ENCODE measurements at regions not wholly inside any gene's neighbourhood (a gene's known extent, or its start where the extent isn't known, plus 50 kb on each side); places are given as distances from the start of the nearest gene placed in this dataset.
"Not testable (repeated sequence)": the region's sequence is repeated elsewhere in the genome, so short reads cannot be mapped to it uniquely, and the experiment has no call there.

- DNase-seq, result not testable (repeated sequence)
Measured at GRCh38 chr16:22656573-22656972, 145.9 kb downstream of the NPIPB5 start.

GRCh38 chr16:22659933-22660332, 149.2 kb downstream of the NPIPB5 start:
- DNase-seq, result no peak

- no peak for DNase-seq
Measured at GRCh38 chr16:22660441-22661160, 149.9 kb downstream of the NPIPB5 start.

- DNase-seq, result no peak
Measured at GRCh38 chr16:22661161-22661647, 150.5 kb downstream of the NPIPB5 start.

GRCh38 chr16:22662958-22663357, 151.0 kb upstream of the HS3ST2 start:
- DNase-seq, result not testable (repeated sequence)

GRCh38 chr16:22663389-22664064, 150.4 kb upstream of the HS3ST2 start:
- DNase-seq, result no peak

GRCh38 chr16:22664132-22664531, 149.8 kb upstream of the HS3ST2 start:
- DNase-seq, result no peak

- no peak for DNase-seq
Measured at GRCh38 chr16:22664561-22664997, 149.4 kb upstream of the HS3ST2 start.

- DNase-seq, result no peak
Measured at GRCh38 chr16:22665048-22665797, 148.7 kb upstream of the HS3ST2 start.

GRCh38 chr16:22665803-22666202, 148.2 kb upstream of the HS3ST2 start:
- DNase-seq, result no peak

GRCh38 chr16:22668318-22668717, 145.6 kb upstream of the HS3ST2 start:
- no peak for DNase-seq

- DNase-seq, result no peak
Measured at GRCh38 chr16:22670044-22670536, 143.9 kb upstream of the HS3ST2 start.

- peak; percentile 5 for DNase-seq
Measured at GRCh38 chr16:22670551-22671041, 143.4 kb upstream of the HS3ST2 start.

GRCh38 chr16:22671301-22672076, 142.5 kb upstream of the HS3ST2 start:
- no peak for DNase-seq

GRCh38 chr16:22672830-22673210, 141.1 kb upstream of the HS3ST2 start:
- DNase-seq, result no peak

GRCh38 chr16:22673421-22673831, 140.5 kb upstream of the HS3ST2 start:
- DNase-seq, result no peak

GRCh38 chr16:22674832-22675191, 139.2 kb upstream of the HS3ST2 start:
- DNase-seq, result no peak

- DNase-seq, result no peak
Measured at GRCh38 chr16:22675745-22676540, 138.0 kb upstream of the HS3ST2 start.

- DNase-seq, result no peak
Measured at GRCh38 chr16:22677024-22677830, 136.7 kb upstream of the HS3ST2 start.

- DNase-seq, result no peak
Measured at GRCh38 chr16:22678311-22678710, 135.7 kb upstream of the HS3ST2 start.

All from right kidney (tissue), 1 donor.